HG03280 (cell line): ENCODE measurements at regions not wholly inside any gene's neighbourhood (a gene's known extent, or its start where the extent isn't known, plus 50 kb on each side); places are given as distances from the start of the nearest gene placed in this dataset.

Source experiments
- ATAC-seq: cut with Tn5 transposase; IDR thresholded peaks from one replicate; pipeline ENCODE4 v1.9.1; 2021; ENCODE audit warnings: mild to moderate bottlenecking, moderate library complexity; ENCODE audit not compliant: unreplicated experiment

DNA sequence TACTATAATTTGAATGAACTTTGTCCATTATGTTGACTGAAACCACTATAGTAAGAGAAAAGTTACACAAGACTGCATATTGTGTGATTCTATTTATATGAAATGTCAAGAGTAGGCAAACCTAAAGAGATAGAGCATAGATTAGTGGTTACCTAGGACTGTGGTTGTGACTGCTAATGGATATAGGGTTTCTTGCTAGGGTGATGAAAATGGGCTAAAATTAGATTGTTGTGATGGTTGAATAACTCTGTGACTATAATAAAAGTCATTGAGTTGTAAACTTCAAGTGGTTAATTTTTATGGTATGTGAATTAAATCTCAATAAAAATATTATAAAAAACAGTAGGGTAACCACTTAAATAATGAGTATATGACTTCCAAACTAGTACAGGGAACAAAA, 142.9 kb upstream of the AHR start:
- ATAC-seq: no peak

DNA sequence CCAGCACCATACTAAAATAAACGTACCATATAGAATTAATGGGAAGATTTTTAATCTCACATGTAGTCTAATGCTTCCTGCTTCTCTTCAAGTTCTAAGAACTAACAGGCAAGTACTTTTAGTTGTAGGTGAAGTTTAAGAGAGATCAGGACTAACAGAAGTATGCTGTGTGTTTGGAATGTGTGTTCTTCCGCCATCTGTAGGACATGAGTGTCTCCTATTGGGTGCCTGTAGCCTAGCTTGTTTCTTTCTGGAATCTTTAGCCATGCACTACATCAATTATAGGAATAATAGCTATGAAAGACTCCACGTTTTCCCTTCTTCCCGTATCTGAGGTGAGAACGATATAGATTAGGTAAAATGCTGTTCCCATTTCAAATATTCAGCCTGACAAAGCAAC, 140.2 kb upstream of the AHR start:
- no peak for ATAC-seq

DNA sequence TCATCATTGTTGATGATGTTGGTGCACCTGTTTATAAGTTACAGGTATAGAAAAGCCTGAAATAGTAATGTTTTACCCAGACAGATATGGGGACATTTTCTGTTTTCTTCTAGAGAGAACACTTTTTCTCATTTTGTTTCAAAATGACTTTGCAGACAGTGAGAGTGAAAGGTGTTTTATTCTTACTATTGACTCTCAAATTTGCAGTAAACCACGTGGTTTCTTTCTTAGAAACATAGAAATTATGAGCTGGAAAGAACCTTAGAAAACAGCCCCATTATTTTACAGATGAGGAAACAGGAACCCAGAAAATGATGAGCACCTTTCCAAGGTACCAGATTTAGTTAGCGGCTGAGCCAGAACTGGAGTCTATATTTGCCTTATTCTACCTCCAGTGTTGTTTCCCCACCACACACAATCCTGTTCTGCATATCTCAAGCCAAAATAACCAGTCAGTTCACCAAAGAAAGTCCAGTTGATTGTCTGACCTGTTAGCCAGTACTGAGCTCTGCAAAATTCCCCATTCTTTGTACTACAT, 138.9 kb upstream of the AHR start:
- ATAC-seq: peak; percentile 90

DNA sequence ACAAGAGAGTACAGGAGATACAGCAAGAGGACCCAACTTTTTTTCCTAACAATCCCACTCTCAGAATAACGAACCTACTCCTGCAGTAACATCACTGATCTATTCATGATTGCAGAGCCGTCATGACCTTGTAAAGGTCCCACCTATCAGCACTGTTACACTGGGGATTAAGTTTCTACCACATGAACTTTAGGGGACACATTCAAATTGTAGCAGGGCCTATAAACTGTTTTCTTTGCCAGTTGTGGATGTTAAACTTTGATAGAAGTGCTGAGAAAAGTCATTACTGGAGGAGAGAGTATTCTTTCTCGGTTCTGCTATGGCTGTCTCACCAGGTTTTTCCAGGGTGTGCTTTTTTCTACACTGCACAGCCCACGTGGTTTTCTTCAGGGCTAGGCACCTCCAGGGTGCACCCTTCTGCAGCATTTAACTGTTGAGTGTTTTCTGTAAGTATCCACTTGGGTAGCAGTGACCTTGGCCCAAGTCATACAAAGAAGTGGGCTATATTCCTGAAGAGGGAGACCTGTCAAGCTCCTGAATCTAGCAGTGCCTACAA, 131.6 kb upstream of the AHR start:
- ATAC-seq: no peak

DNA sequence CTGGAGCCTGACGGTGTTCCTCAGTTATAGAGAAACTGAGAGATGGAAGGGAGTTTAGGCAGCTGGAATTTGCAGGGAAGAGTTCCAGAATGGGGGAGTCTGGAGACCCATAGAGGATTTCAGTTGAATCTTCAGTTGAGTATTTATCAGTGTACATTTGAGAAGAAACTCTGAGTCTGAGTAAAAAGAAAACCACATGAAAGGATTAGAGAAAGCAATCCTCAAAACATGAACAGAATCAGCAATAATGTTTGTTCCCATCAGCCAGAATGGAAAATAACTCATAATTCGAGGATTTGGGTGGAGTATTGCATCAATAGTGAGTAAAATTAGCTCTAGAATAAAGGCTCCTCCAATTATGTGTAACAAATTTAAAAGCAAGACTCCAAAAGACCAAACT, 130.0 kb upstream of the AHR start:
- no peak for ATAC-seq

DNA sequence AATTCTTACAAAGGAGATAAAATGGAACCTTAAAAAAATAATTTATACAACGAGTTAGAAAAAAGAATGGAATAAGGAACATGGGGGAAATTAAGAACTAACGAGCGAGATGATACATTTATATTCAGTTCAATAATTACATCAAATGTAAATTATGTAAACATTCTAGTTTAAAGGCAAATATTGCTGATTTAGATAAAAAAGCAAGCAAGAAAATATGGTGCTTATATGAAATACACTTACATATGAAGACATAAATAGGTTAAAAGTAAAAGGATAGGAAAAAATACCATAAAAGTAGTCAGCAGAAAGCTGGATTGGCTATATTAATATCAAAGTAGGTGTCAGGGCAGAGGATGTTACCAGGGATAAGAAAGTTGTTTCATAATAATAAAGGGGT, 127.0 kb upstream of the AHR start:
- no peak for ATAC-seq

DNA sequence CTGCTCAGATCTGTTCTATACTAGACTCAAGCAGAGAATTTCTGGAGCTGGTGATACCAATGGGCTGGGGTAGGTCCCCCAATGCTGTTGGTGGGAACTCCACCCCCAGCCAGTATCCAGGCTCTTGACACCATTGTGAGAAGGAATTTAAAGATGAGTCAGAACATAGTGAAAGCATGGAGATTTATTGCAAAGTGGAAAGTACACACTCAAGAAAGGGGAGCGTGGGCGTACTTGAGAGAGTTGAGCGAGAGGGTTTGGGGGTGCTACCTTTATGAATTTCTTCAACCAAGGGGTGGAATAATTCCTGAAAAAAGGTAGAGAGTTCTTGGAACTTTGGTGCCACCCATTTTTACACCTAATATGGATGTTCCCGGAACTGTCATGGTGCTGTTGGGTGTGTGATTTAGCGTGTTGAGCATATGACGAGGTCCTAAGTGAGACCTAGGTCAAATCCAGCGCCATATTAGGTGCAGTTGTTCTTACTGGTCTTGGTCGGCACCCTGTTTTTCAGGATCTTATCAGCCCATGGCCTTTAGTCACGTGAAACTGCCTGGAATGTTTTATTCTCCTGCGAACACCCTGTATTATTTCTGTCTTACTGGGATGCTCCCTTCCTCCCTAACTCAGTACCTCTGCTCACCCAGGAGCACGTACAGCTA, 122.0 kb upstream of the AHR start:
- ATAC-seq: no peak

DNA sequence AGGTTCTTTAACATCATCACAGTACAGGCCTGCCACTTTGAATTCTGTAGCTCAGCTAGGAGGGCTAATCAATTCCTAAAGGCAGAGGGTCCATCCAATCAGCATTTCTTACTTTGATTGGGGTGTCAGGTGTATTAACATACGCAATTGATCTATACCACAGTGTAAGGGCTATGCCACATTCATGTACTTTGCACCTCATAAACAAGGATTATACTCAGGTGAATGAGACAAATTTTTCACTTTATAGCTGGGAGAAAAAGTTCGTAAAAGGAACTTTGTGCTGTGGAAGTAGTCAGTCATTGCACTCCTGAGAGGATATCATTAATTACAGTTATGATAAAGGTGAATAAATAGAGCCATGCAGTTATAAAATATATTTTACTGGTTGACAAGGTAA, 119.9 kb upstream of the AHR start:
- ATAC-seq: no peak

DNA sequence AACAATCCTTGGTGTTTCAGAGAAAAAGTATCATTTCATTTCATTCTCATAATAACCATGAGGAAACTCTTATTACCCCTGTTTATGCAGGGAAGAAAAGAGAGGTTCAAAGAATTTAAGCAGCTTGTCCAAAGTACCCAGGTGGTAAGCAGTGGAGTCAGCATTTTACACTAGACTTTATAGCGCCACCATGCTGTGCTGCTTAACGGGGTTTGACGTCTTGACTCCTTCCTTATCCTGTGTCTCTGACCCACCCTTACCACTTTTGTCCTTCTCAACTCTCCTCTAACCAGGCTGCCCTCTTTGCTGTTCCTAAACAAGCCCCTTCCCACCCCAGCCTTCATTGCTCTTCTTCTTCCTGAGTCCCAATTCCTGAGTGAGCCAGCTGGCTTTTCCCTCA, 117.0 kb upstream of the AHR start:
- ATAC-seq: no peak

DNA sequence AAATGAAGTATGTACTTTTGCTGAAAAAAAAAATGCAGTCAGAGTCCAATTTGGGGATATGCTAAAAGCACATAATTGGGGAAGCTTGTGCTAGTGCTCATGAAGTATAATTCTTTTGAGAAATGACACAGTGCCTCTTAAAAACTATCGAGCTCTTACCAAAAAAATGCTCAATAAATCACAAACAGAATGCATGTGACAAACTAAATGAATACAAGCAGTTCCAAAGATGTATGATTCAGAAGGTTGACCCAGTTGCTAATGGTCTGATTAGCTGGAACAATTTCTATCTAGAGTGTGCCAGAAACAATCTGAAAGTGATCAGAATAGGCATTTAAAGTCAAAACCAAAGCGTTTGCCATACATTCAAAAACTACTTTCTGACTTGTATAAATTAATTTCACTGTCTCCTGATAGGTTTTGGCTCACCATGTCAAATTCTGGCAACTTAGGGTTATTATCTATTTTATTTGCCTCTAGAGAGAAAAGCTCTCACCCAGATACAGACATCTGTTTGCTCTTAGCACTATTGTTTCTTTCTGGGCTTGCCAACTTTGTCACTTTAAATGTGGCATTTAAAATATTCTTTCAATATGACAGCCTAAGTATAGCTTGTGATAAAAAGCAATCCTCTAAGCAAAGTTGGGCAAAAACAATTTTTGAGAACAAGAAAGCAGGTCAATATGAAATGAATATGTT, 114.7 kb upstream of the AHR start:
- ATAC-seq: no peak

DNA sequence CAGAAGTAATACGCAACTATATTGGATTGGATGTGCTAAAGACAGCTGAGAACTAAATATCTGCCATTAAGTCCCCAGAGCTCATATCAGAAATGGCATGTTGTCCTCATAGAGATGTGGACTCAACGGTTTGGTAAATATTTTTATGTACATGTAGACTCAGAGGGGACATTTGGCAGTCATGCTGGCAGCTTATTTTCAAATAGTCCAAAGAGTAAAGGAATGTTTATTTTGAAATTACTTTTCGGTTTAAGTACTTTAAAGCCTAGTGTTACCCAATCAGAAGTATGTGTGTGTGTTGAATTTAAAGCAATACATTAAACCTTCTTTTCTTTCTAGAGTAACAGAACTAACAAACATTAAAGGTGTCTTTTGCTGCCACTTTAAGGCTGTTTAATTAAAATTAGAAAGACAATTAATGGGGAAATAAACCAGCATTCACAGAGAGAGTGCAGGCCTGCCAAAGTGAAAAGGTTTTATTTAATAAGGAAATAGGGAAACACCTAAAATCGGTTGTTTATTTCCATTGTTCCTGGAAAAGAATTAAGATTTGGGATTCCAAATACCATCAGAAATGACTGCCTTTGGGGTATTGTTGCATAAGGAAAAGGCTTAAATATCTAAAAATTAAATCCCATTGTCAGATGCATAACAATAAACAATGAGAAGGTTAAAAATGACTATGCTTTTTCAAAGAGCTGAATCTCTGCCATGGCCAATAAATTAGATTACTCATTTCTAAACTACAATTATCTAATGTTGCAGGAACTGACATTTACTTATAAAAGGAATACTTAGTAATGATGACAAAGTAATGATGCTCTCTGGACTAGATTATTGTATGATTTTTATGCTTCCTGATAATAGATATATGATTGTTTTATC, 113.4 kb upstream of the AHR start:
- ATAC-seq: peak; percentile 11

DNA sequence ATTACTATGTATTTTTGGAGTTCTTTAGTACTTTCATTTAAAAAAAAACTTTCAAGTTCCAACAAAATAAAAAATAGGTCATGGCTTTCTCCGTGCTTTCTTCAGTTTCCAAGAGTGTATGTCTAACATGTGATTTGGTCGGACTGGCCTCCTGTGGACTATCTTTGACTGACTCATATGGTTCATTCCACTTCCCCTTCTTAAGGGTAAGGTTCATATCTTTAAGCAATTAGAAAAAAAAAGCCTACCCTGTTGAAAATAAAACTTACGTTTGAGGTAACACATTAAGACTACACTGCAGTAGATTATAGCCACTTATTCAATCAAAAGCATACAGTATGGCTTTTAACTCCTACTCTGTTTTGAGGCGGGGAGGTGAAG, 112.8 kb upstream of the AHR start:
- peak; percentile 96 for ATAC-seq

DNA sequence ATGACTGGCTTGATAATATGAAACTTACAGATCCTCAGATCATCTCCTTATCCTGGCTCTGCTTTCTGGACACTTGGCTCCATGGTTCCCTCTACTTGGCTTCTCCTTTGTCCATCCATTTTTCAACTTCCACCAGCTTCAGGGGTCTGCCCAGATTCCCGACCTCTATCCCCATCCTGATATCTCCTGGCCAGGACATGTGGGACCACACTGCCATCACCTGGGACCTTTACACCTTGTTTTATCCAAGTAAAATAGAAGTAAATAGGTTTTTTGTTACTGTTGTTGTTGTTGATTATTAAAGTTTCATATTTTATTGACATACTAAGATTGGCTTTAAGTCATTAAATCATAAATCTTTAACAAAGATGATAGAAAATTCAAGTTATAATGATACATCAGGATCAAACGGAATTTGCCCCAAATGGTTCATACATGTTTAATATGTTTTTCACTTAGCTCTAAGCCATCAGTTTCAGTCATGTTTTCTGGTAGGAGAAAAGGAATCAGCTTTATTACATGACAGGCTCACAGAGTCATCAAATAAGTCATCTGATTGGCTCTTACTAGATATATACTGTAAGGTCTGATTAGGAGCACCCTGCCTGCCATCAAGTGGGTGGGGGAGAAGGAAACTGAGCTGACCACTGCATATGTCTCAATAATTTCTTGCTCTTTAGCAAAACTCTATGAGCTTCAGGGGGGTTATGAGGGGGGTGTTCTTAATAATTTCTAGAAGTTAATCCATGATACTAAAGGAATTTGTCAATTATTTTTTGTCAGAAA, 111.5 kb upstream of the AHR start:
- no peak for ATAC-seq

DNA sequence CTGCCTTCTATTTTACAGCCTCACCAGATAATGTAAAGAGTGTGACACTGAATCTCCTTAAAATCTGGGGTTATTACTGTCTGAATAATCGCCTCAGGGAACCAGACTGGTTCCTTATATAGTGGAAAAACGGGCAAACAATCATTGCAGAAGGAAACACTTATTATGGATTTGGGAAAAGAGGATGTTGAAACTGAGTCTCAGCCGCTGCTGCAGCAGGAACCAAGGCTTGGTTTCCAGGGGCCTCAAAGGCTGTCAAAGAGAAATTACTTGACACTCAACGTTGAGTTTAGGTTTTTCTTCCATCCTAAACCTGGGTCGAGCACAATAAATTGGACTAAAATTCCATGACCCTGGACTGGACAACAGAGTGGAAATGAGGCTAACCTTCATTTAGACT, 103.8 kb upstream of the AHR start:
- no peak for ATAC-seq

DNA sequence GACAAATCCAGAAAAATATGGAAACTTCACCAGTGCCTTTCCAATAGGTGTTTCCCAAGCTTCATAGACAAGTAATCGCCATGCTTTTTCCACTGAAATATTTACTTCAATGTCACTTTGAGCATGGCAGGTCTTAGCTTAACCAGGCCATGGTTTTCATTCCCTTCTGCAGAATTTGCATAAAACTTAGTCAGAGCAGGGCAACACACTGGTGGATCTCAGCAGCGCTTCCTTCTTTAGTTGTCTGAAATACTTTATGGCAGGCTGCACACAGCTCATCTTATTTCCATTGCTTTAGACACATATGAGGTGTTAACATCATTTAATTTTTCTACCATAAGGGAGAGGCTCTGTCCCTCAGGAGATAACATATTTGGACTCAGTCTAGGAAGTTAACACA, 102.9 kb upstream of the AHR start:
- ATAC-seq: no peak

DNA sequence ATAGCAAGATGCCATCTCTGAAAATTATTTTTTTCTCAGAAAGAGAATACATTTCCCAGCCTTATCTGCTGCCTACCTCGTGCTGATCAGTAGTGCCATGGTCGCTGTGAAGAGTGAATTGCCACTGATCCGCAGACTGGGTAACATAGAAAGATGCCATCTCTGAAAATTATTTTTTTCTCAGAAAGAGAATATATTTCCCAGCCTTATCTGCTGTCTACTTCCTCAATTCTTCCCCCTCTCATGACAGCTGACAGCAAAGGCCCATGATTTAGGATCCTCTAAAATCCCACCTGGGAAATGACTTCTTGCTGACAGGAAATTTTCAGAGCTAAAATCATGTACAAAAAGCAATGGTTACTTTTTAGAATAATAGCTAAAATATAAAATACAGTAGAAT, 92.5 kb upstream of the AHR start:
- no peak for ATAC-seq

DNA sequence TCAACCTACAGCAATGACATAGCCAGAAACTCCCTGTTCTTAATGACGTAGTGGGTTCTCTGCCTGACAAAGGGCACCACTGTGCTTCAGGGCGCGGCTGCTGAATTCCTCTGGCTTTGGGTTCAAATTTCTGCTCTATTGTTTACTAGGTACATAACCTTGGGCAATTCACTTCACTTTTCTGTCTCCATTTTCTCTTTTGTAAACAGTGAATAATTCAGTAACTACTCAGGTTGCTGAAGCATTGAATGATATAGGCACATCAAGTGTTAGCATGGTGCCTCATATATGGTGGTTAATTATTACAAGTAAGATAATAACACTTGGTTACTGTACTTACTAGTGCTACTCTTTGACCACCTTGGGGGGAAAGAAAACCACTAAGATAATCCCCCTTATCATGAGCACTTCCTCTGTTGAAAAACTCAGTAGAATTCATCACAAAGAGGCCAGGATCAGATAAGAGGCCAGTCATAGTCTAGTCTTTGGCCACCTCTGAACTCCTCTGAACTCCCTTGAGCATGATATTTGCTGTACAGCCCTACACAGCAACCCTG, 92.0 kb upstream of the AHR start:
- ATAC-seq: no peak

DNA sequence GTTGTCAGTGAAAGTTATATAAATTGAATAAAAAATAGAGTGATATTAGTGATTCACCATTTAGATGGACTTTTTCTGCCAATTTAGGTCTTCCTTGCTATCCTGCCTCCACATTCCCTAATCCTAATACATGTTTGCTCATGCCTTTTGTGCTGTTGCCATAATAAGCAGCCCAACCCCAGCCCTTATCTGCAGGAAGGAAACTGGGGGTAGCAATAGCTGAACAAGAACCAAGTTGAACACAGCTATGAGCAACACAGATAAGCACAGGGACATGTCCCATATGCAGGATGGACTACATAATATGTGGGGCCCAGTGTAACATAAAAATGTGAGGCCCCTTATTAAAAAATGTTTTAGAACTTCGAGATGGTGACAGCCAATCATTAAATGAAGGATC, 91.2 kb upstream of the AHR start:
- no peak for ATAC-seq

DNA sequence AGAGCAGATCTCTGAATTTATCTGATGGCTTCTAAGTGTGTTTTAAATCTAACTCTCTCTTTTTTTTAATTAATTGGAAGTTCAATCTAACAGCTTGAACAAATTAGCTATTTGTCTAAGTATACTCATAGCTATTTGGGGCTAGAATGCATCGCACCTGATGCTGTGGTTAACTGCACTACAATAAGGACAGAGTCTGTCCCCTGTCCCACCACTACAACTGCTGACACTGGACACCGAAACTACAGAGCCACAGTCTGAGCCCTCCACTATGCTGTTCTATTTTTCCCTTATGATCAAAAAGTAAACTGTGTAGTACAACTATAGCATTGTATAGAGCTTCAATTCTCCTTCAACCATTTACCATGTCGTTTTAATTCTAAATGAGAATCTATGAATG, 89.4 kb upstream of the AHR start:
- ATAC-seq: no peak

DNA sequence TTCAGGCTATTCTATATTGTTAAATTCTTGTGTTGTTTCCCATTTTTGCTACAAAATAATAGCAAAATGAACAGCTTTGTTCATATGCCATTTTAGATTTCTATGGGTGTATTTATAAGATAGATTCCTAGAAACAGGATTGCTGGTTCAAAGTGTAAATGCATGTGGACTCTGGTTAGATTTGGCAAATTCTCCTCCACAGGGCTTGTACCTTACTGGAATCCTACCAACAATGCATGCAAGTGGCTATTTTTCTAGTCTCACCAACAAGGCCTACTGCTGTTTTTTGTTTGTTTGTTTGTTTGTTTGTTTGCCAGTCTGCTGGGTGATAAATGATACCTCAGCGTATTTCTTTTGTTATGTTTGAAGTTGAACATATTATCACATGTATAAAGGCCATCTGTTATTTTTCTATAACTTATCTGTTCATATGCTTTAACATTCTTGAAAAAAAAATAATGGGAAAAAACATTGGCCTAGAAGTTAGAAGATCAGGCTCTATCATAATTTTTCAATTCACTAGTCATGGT, 87.1 kb upstream of the AHR start:
- ATAC-seq: no peak
